ENCODE measurements at regions not wholly inside any gene's neighbourhood (a gene's known extent, or its start where the extent isn't known, plus 50 kb on each side); places are given as distances from the start of the nearest gene placed in this dataset.

DNA sequence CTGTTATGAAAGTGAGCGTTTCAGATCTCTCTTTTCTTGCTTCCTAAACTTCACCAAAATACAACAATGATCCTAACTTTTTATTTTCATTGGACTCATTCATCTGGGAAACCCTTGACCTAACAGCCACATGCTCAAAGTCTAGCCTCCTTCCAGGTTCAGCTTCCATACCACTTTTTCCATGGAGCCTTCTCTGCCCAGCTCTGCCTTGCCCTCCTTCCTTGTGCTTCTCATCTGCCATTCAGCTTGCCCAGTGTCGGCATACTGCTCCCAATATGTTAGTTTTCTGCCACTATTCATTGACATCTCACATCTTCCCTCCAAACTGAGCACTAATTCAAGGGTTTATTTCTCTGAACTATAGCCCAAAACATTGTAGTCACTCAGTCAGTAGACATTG is 214.7 kb downstream of the RAD51AP2 start:
- Histone ChIP-seq H3K4me3 (no peak overlapping the region), H3K27ac (no peak overlapping the region), H3K27me3 (no peaks in the 10 kb centered on the region), H3K36me3 (no peaks in the 10 kb centered on the region), H3K9me3 (no peaks in the 10 kb centered on the region), H3K4me1 (no peaks in the 10 kb centered on the region)
- WGBS, 2 donors: 48 to 60% methylated on average over 2 of the region's 2 CpGs
- DNase-seq: no peak
- TF ChIP-seq POLR2A (IDR thresholded peaks at IDR 0.05): no peak
- TF ChIP-seq, protein P1, sequence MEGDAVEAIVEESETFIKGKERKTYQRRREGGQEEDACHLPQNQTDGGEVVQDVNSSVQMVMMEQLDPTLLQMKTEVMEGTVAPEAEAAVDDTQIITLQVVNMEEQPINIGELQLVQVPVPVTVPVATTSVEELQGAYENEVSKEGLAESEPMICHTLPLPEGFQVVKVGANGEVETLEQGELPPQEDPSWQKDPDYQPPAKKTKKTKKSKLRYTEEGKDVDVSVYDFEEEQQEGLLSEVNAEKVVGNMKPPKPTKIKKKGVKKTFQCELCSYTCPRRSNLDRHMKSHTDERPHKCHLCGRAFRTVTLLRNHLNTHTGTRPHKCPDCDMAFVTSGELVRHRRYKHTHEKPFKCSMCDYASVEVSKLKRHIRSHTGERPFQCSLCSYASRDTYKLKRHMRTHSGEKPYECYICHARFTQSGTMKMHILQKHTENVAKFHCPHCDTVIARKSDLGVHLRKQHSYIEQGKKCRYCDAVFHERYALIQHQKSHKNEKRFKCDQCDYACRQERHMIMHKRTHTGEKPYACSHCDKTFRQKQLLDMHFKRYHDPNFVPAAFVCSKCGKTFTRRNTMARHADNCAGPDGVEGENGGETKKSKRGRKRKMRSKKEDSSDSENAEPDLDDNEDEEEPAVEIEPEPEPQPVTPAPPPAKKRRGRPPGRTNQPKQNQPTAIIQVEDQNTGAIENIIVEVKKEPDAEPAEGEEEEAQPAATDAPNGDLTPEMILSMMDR (IDR thresholded peaks at IDR 0.05): no peak
- intact Hi-C loops (cut with DNase I): loop anchor here (10.0 kb wide), 1 partner anchor 519 kb away; no protein-coding TSS in a partner anchor

- Histone ChIP-seq H3K27me3 (no peaks in the 10 kb centered on the region), H3K4me1 (no peaks in the 10 kb centered on the region), H3K9me3 (no peaks in the 10 kb centered on the region), H3K36me3 (no peaks in the 10 kb centered on the region), H3K4me3 (no peak overlapping the region), H3K27ac (no peak overlapping the region)
- no peak for DNase-seq
- intact Hi-C loops (cut with DNase I): loop anchor here (10.0 kb wide), 1 partner anchor 518 kb away; no protein-coding TSS in a partner anchor
- WGBS, 2 donors: 46 to 54% methylated on average over 4 of the region's 4 CpGs
- TF ChIP-seq, protein P1 (IDR thresholded peaks at IDR 0.05): no peak
- TF ChIP-seq POLR2A (IDR thresholded peaks at IDR 0.05): no peak
Measured at GRCh38 chr2:17303054-17303453, 215.2 kb downstream of the RAD51AP2 start.

DNA sequence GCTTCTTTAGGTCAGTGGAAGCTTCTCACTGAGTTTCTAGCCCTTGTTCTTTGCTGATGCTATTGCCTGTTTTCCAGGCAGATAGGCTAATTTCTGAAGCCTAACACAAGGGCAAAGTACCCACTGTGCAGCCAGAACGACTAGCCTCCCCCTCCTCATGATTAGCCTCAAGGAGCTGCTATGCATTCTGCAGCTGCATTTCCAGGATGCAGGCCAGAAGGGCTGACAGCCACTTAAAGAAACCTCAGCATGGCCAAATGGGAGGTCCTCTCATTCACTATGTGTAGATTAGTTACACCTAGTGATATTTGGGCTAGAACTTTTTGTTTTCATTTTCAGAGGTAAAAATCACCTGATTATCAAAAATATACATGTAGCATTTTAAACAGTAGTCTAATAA is 216.0 kb downstream of the RAD51AP2 start:
- 8% methylated on average over 1 of the region's 1 CpG; no CpG with 5 or more reads in 1 of the 2 donors for WGBS, 2 donors
- no peaks in the 10 kb centered on the region for H3K9me3 ChIP-seq
- no peaks in the 10 kb centered on the region for H3K27me3 ChIP-seq
- no peaks in the 10 kb centered on the region for H3K36me3 ChIP-seq
- no peak overlapping the region for H3K27ac ChIP-seq
- TF ChIP-seq POLR2A (IDR thresholded peaks at IDR 0.05): no peak
- TF ChIP-seq, protein P1 (IDR thresholded peaks at IDR 0.05): no peak
- intact Hi-C loops (cut with DNase I): loop anchor here (10.0 kb wide), 1 partner anchor 517 kb away; no protein-coding TSS in a partner anchor
- no peaks in the 10 kb centered on the region for H3K4me1 ChIP-seq
- no peak overlapping the region for H3K4me3 ChIP-seq
- no peak for DNase-seq

- WGBS, 2 donors: 78 to 95% methylated on average over 2 of the region's 2 CpGs
- intact Hi-C loops (cut with DNase I): loop anchor here (10.0 kb wide), 1 partner anchor 517 kb away; no protein-coding TSS in a partner anchor
Measured at GRCh38 chr2:17301437-17301836, 216.8 kb downstream of the RAD51AP2 start.

DNA sequence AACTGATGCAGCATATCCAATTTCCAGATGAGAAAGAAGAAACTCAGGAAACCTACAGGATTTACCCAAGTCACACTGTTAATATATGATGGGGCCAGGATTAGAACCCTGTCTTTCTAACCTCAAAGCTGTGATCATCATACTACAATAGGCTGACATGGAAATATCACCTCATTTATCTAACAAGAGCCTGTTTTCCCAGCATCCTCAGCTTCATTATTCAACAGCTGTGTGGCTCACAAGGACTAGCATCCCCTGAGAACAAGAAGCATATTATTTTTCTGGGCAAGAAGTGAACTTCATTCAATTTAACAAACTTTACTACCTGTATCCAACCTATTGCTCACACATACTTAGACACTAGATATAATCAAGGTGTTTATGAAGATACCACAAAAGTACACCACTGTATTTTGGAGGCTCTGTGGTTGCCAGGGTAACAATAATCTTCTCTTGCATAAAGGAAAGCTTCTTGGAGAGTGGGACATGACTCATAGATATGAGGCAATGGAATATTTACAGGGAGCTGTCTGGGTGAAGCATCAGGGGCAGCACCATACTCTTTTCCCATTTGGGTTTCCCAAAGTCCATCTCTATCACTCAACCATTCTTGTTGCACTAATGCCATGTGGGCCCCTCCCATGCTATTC is 218.2 kb downstream of the RAD51AP2 start:
- TF ChIP-seq, protein P1 (IDR thresholded peaks at IDR 0.05): no peak
- TF ChIP-seq POLR2A (IDR thresholded peaks at IDR 0.05): no peak
- Histone ChIP-seq H3K36me3 (no peaks in the 10 kb centered on the region), H3K4me3 (no peak overlapping the region), H3K4me1 (no peaks in the 10 kb centered on the region), H3K27ac (no peak overlapping the region), H3K9me3 (no peaks in the 10 kb centered on the region), H3K27me3 (no peaks in the 10 kb centered on the region)
- no peak for DNase-seq
- intact Hi-C loops (cut with DNase I): loop anchor here (10.0 kb wide), 1 partner anchor 515 kb away; no protein-coding TSS in a partner anchor

More at GRCh38 chr2:17301437-17301836, 216.8 kb downstream of the RAD51AP2 start:
- H3K4me1 ChIP-seq: no peaks in the 10 kb centered on the region
- H3K27ac ChIP-seq: no peak overlapping the region
- no peaks in the 10 kb centered on the region for H3K9me3 ChIP-seq
- H3K36me3 ChIP-seq: no peaks in the 10 kb centered on the region
- no peaks in the 10 kb centered on the region for H3K27me3 ChIP-seq
- no peak overlapping the region for H3K4me3 ChIP-seq
- no peak for DNase-seq
- no peak for TF ChIP-seq POLR2A (IDR thresholded peaks at IDR 0.05)
- TF ChIP-seq, protein P1 (IDR thresholded peaks at IDR 0.05): no peak

Data from esophagus squamous epithelium (tissue), 5 donors.